GM19372 (cell line): ENCODE measurements at regions not wholly inside any gene's neighbourhood (a gene's known extent, or its start where the extent isn't known, plus 50 kb on each side); places are given as distances from the start of the nearest gene placed in this dataset.

Experiments used
- ATAC-seq: cut with Tn5 transposase; IDR thresholded peaks from one replicate; pipeline ENCODE4 v1.9.1; 2021; ENCODE audit warnings: mild to moderate bottlenecking, low read depth, moderate library complexity; ENCODE audit not compliant: unreplicated experiment

DNA sequence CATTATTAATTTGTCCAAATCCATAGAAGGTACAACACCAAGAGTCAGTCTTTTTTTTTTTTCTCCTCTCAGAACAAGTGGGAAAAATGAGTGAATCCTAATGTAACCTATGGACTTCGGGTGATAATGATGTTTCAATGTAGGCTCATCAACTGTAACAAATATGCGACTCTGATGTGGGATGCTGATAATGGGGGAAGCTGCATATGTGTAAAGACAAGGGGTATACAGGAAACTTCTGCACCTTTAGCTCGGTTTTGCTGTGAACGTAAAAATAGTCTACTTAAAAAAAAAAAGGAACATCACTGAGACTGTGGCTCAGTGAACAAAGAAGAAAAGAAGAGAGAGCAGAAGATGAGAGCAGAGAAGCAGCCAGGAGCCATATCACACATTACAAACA lies 78.3 kb upstream of the ARHGAP32 start:
- no peak for ATAC-seq

DNA sequence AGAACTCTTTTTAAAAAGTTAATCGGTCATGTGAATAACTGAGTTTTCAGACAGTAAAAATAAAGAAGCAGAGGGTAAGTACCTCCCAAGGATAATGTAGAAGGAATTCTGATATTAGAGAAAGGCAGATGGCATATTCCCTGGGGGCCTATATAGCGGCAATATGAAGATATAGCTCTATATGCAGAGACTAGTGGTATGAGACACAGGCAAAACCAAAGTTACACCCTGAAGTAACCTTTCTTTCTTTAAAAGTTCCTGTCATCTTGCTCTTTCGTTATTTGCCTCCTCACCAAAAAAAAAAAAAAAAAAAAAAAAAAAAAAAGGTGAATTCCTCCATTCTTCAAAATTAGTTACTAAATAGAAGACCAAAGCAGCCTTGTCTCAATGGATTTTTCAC lies 76.2 kb upstream of the ARHGAP32 start:
- no peak for ATAC-seq

- ATAC-seq = no peak
These were observed 75.6 kb upstream of the ARHGAP32 start for GRCh38 chr11:129267716-129268115.

DNA sequence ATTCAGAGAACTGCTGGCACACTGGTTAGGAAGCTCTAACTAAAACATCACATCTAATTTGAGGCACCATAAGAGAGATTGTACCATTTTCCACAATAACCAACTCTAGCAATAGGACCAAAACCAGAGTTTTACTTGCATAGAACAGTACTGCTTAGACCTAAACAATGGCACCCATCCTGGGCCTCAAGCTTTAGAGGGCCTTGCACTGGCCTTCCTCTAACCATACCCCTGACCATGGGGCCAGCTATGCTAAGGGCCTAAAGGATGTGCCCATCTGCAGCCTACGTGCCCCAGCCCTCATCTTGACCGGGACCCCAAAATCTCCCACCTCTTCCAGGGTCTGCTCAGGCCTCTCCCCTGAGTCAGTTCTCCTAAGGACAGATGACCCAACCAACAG lies 74.4 kb upstream of the ARHGAP32 start:
- no peak for ATAC-seq

GRCh38 chr11:129265125-129265788 lies 73.1 kb upstream of the ARHGAP32 start:
- ATAC-seq = no peak

DNA sequence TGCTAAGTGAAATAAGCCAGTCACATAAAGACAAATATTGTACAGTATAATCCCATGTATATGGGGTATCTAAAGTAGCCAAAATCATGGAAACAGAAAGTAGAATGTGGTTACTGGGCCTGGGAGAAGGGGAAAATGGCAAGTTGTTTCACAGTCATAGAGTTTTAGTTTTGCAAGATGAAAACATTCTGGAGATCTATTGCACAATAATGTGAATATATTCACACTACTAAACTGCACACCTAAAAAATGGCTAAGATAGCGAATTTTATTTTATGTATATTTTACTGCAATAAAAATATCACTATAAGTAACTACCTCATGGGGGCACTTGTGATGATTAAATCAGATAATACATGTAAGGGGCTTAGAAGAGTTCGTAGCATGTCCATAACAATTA lies 72.0 kb upstream of the ARHGAP32 start:
- ATAC-seq = no peak

DNA sequence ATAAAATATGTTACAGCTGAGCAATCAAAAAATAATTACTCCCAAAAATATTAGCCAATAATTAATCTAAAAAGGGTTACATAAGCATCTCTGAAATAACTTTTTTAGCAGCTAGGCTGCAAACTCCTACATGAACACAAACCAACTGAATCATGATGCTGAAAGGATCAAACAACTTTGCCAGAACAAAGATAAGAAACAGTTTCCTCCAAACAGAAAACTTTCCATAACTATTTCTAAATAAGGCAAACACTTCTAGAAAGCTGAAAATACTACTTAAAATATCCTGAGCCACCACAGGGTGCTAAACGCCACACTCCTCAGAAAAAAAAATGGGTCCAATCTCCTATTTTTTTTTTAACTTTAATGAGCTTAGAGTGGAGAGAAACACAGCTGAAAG lies 68.6 kb upstream of the ARHGAP32 start:
- no peak for ATAC-seq

DNA sequence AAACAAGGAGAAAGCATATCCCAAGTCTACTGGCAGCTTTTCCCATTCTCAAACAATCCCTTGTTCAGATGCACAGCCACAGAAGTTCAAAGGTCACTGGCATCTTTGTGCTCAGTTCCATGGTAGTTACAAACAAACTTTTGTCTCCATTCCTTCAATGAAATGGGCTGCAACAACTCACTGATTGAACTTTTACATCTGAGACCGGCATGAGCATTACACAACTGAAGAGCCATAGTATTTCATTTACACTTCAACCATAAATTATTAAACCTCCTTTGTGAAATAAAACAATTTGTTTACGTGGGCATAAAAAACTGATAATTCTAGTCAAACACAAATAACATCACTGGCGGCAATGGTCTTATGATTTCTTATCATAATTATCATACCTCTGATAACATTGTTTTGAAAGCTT lies 67.8 kb upstream of the ARHGAP32 start:
- ATAC-seq = no peak

- no peak for ATAC-seq
These were observed 66.1 kb upstream of the ARHGAP32 start for GRCh38 chr11:129258205-129258604.

GRCh38 chr11:129257512-129257911 lies 65.4 kb upstream of the ARHGAP32 start:
- no peak for ATAC-seq

DNA sequence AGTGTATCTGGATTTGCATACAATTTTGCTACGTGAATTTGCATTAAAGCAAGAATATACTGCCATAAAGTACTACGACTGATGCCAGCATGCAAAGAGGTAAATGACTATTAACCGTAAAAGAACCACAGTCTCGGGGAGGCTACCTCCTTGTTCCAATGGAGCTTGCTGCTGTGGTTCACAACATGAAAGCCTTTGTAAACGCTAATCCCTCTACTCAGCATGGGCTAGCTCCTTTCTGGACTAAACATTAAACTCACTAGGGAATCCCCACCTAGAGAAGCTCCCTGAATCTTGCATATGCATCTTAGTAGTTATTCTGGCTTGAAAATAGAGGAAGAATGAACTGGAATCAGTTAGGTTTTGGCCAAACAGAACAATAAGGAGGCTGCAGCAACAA lies 60.5 kb upstream of the ARHGAP32 start:
- no peak for ATAC-seq

GRCh38 chr11:129251067-129251466 lies 58.9 kb upstream of the ARHGAP32 start:
- no peak for ATAC-seq

- ATAC-seq = no peak
These were observed 57.8 kb upstream of the ARHGAP32 start for GRCh38 chr11:129249923-129250322.

DNA sequence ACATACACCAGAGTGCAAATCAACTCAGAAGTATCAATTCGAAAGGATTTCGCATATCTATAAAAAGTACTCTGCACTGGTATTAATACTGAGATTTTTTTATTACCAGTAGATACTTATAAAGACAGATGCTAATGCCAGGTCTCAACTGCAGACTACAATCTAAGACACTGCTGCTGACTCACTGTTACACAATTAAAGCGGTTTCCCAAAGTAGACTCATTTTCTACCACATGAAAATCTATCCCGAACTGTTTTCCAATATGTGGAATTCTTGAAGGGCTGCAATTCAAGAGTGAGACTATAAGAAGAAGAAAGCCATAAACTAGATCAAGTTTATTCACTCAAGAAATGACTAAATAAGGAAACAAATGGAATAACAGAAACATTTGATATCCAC lies 57.2 kb upstream of the ARHGAP32 start:
- no peak for ATAC-seq

DNA sequence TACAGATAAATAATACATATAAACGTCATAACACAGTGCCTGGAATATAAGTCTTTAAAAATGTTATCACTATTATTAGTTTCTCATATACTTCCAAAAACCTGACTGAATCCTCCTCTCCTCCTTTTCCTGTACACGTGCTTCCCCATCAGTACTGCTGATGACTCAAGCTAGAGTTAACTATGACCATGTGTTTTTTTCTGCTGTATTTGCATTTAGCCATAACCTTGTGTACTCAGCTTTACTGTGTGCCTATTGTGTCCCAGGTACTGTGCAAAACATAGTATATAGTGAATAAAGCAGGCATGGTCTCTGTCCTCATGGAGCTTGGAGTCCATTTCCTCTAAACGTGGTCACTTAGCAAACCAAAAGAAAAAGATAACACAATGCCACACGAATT lies 56.5 kb upstream of the ARHGAP32 start:
- ATAC-seq = no peak

GRCh38 chr11:129247135-129247534 lies 55.0 kb upstream of the ARHGAP32 start:
- ATAC-seq = no peak

GRCh38 chr11:129242855-129243254 lies 50.7 kb upstream of the ARHGAP32 start:
- no peak for ATAC-seq
